Transverse colon (tissue), 4 donors: ENCODE measurements at regions not wholly inside any gene's neighbourhood (a gene's known extent, or its start where the extent isn't known, plus 50 kb on each side); places are given as distances from the start of the nearest gene placed in this dataset.

Experiments
- DNase-seq: peaks from one replicate; pipeline ENCODE4 v3.0.0-alpha.2; 2019
- H3K27ac ChIP-seq, 4 donors: fragments of 200-600 bp; sonication (generic); 2 replicates each; pipeline ENCODE4 v1.5.1; 2016 to 2018; ENCODE audit warnings: inconsistent platforms in 4 of 4
- H3K27me3 ChIP-seq: fragments of 200-600 bp; sonication (generic); 2 replicates; pipeline ENCODE4 v1.5.1; 2017; ENCODE audit warnings: inconsistent platforms
- H3K36me3 ChIP-seq, 4 donors: fragments of 200-600 bp; sonication (generic); 2 replicates each; pipeline ENCODE4 v1.5.1; 2017 to 2019; ENCODE audit warnings: inconsistent platforms in 4 of 4
- H3K4me1 ChIP-seq, 4 donors: fragments of 200-600 bp; sonication (generic); 2 replicates each; pipeline ENCODE4 v1.5.1; 2017 to 2020; ENCODE audit warnings: inconsistent platforms in 4 of 4
- H3K4me3 ChIP-seq, 4 donors: fragments of 200-600 bp; sonication (generic); 1 replicate in 1 of 4; 2 replicates in 3 of 4; pipeline versions ENCODE4 v1.5.1 to v1.6.1; 2017 to 2019; ENCODE audit warnings: inconsistent platforms in 4 of 4
- H3K9me3 ChIP-seq, 2 donors: fragments of 200-600 bp; sonication (generic); 2 replicates each; pipeline ENCODE4 v1.5.1; 2017 to 2019; ENCODE audit warnings: inconsistent platforms in 2 of 2
- CTCF ChIP-seq, 5 experiments: fragments of 200-600 bp in 3 of 5; fragments of 450-650 bp in 2 of 5; sonication (generic) in 3 of 5; IDR thresholded peaks; 1 replicate in 2 of 5; 2 replicates in 3 of 5; pipeline ENCODE4 v1.5.1; 2016 to 2017; ENCODE audit warnings: antibody characterized with exemption in 5 of 5, inconsistent platforms in 3 of 5, mild to moderate bottlenecking in 2 of 5, moderate library complexity in 1 of 5
- EP300 ChIP-seq: sonication (generic); formaldehyde crosslinking; IDR thresholded peaks from one replicate; pipeline ENCODE4 v1.6.1; 2017; ENCODE audit warnings: antibody characterized with exemption, low read depth
- POLR2A ChIP-seq: fragments of 450-650 bp; IDR thresholded peaks from one replicate; pipeline ENCODE4 v1.6.1; 2016; ENCODE audit warnings: antibody characterized with exemption, mild to moderate bottlenecking, moderate library complexity
- POLR2AphosphoS5 ChIP-seq, 3 donors: sonication (generic); formaldehyde crosslinking; IDR thresholded peaks; one replicate each; pipeline ENCODE4 v1.6.1; 2016; ENCODE audit warnings: antibody characterized with exemption in 3 of 3
- WGBS, 2 donors: methylation state at CpG; one replicate each; pipeline ENCODE4 v1.1.5; 2018; ENCODE audit warnings: low coverage in 1 of 2; 5-methylcytosine and 5-hydroxymethylcytosine counted together
- in situ Hi-C, 4 donors: fragments of 200-750 bp; cut with MboI; loops; one replicate each; pipeline versions ENCODE4 v1.15.0 to v1.15.1; 2017; ENCODE audit warnings: low sequenced_read_pairs in 3 of 4, low pct_ligation_motif_present in 1 of 4, low pct_unique_long_range_greater_than_20kb in 1 of 4
- intact Hi-C: fragments of 100-400 bp; cut with DNase I; formaldehyde crosslinking; loops from one replicate; pipeline ENCODE4 v1.15.1; 2023; ENCODE audit warnings: low total_unique reads

DNA sequence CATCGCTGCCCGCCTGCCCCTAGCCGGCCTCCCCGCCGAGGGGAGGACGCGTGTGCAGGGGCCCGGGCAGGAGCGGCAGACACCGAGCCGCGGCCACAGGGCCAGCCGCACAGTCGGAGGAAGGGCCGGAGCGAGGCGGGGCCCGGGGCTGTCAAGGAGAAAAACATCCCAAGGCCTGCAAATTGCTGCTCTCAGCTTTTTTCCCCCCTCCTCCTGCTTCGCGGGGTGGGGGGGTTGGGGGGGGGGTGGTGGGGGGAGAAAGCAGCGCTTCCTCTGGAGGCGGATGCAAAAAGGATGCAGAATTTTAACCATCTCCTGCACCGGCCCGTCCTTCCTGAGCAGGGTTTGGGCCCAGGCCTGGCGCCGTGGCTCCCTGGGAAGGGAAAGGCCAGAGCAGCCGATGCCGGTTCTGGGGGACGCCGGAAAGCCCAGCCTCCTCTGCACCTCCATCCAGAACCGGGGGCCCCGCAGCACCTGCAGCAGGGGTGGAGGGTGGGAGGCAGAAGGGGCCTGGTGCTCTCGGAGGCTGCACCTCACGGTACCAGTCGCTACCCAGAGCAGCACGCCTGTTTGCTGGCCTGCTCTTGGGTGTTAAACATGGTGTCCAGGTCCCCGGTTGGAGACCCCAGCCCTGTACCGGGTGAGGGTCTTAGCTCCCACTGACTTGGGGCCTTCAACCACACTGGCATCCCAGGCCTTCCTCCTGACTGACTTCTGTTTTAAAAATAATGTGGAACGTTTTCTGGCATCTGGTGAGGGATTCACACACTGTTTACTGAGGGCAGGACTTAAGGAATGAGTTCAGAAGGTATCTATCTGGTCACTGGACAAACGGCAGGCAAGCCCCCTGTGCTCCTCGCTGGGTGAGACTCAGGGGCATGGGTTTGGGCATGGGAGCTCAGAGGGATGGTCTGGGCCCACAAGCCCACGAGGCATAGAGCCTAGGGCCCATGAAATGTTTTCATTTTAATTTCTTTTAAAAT lies 77.4 kb upstream of the WNT7B start:
- in situ Hi-C loops (no loop called here), intact Hi-C loops (loop anchor here (2.0 kb wide), 1 partner anchor 14 kb away; no protein-coding TSS in a partner anchor)
- H3K27me3 ChIP-seq = no peaks in the 10 kb centered on the region
- DNase-seq = peak; percentile 70
- TF ChIP-seq EP300 (no peak), POLR2A (peak; percentile 45), POLR2AphosphoS5 (IDR thresholded peaks at IDR 0.05) (peak in 1 of 3 donors; percentile 58)
- 0 to 12% methylated on average over 1 to 42 of the region's 42 CpGs for WGBS, 2 donors
- H3K4me3 ChIP-seq = peak overlapping the region; percentile 59 to 88 (median 69)
- no peaks in the 10 kb centered on the region for H3K36me3 ChIP-seq
- H3K9me3 ChIP-seq = no peaks in the 10 kb centered on the region
- H3K27ac ChIP-seq = peak overlapping the region; percentile 97 to 100 (median 99)
- H3K4me1 ChIP-seq = peaks cover 48 to 76% (median 70%) of the 10 kb centered on the region in 4 donors

GRCh38 chr22:46055181-46055875 lies 78.4 kb upstream of the WNT7B start:
- peak overlapping the region; percentile 97 to 100 (median 99) for H3K27ac ChIP-seq
- in situ Hi-C loops = no loop called here
- peak; percentile 79 for DNase-seq
- no peaks in the 10 kb centered on the region for H3K27me3 ChIP-seq
- H3K4me3 ChIP-seq = peak overlapping the region in 3 of 4 donors; percentile 66 to 88 (median 72)
- peak; percentile 18 to 51 (median 36) for TF ChIP-seq POLR2AphosphoS5 (IDR thresholded peaks at IDR 0.05)
- no peak for TF ChIP-seq EP300
- H3K4me1 ChIP-seq = peaks cover 46 to 85% (median 72%) of the 10 kb centered on the region in 4 donors
- WGBS, 2 donors = 38 to 46% methylated on average over 7 to 17 of the region's 17 CpGs
- intact Hi-C loops = loop anchor here (2.0 kb wide), 1 partner anchor 13 kb away; no protein-coding TSS in a partner anchor
- no peaks in the 10 kb centered on the region for H3K9me3 ChIP-seq
- H3K36me3 ChIP-seq = no peaks in the 10 kb centered on the region

GRCh38 chr22:46055911-46056545 lies 79.1 kb upstream of the WNT7B start:
- DNase-seq = peak; percentile 14
- peaks cover 46 to 84% (median 72%) of the 10 kb centered on the region in 4 donors for H3K4me1 ChIP-seq
- H3K27ac ChIP-seq = peak overlapping the region; percentile 97 to 100 (median 99)
- H3K9me3 ChIP-seq = no peaks in the 10 kb centered on the region
- 76 to 82% methylated on average over 2 to 14 of the region's 19 CpGs for WGBS, 2 donors
- intact Hi-C loops = loop anchor here (2.0 kb wide), 1 partner anchor 13 kb away; no protein-coding TSS in a partner anchor
- no peak for TF ChIP-seq POLR2A
- no peak for TF ChIP-seq CTCF (IDR thresholded peaks at IDR 0.05)
- no peak for TF ChIP-seq POLR2AphosphoS5 (IDR thresholded peaks at IDR 0.05)
- TF ChIP-seq EP300 = no peak
- H3K27me3 ChIP-seq = no peaks in the 10 kb centered on the region
- peak overlapping the region in 2 of 4 donors; percentile 72 to 88 for H3K4me3 ChIP-seq
- no peaks in the 10 kb centered on the region for H3K36me3 ChIP-seq
- in situ Hi-C loops = no loop called here

- TF ChIP-seq EP300 = no peak
- TF ChIP-seq POLR2AphosphoS5 (IDR thresholded peaks at IDR 0.05) = no peak
- TF ChIP-seq CTCF (IDR thresholded peaks at IDR 0.05) = no peak
- TF ChIP-seq POLR2A = no peak
- Histone ChIP-seq H3K4me1 (peaks cover 40 to 82% (median 67%) of the 10 kb centered on the region in 4 donors), H3K27ac (peak overlapping the region; percentile 97 to 100 (median 99)), H3K4me3 (peak overlapping the region in 2 of 4 donors; percentile 2 to 88), H3K36me3 (no peaks in the 10 kb centered on the region), H3K27me3 (no peaks in the 10 kb centered on the region), H3K9me3 (no peaks in the 10 kb centered on the region)
- 67 to 72% methylated on average over 9 of the region's 9 CpGs for WGBS, 2 donors
- in situ Hi-C loops = no loop called here
- peak; percentile 6 for DNase-seq
- intact Hi-C loops = no loop called here
Observed at GRCh38 chr22:46056546-46057245, 79.7 kb upstream of the WNT7B start.
